ENCODE measurements at regions not wholly inside any gene's neighbourhood (a gene's known extent, or its start where the extent isn't known, plus 50 kb on each side); places are given as distances from the start of the nearest gene placed in this dataset.

DNA sequence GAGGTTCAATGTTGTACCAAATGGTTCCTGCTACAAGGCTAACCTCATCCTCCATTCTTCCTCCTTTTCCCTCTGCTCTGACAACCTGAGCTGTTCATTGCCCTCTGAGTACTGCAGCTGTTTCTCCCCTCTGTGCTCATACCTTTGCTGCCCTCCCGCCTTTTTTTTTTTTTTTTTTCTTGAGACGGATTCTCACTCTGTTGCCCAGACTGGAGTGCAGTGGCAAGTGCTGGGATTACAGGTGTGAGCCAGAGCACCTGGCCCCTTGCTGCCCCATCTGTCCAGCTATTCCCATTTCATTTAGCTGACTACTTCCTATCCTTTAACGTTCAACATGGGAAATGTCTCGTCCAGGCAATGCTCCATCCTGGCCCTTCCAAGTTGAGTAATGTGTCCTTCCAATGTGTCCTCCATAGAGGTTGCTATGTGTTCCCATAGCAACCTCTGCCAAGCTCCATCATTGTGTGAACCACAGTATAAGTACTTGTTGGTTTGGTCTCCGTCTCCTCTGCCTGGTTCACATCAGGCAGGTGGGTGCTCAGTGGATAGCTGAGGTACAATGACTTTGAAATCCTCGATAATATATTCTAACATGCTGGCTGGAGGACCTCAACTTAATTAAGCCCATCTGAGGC lies 179.9 kb upstream of the ANKRD28 start:
- TF ChIP-seq, protein P1, sequence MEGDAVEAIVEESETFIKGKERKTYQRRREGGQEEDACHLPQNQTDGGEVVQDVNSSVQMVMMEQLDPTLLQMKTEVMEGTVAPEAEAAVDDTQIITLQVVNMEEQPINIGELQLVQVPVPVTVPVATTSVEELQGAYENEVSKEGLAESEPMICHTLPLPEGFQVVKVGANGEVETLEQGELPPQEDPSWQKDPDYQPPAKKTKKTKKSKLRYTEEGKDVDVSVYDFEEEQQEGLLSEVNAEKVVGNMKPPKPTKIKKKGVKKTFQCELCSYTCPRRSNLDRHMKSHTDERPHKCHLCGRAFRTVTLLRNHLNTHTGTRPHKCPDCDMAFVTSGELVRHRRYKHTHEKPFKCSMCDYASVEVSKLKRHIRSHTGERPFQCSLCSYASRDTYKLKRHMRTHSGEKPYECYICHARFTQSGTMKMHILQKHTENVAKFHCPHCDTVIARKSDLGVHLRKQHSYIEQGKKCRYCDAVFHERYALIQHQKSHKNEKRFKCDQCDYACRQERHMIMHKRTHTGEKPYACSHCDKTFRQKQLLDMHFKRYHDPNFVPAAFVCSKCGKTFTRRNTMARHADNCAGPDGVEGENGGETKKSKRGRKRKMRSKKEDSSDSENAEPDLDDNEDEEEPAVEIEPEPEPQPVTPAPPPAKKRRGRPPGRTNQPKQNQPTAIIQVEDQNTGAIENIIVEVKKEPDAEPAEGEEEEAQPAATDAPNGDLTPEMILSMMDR (IDR thresholded peaks at IDR 0.05), result no peak
- TF ChIP-seq POLR2A (IDR thresholded peaks at IDR 0.05) (no peak), POLR2AphosphoS5 (IDR thresholded peaks at IDR 0.05) (no peak)

All from transverse colon (tissue), 4 donors.